HG03095 (cell line): ENCODE measurements at regions not wholly inside any gene's neighbourhood (a gene's known extent, or its start where the extent isn't known, plus 50 kb on each side); places are given as distances from the start of the nearest gene placed in this dataset.
"Not testable (repeated sequence)": the region's sequence is repeated elsewhere in the genome, so short reads cannot be mapped to it uniquely, and the experiment has no call there.

Experiments used
- ATAC-seq: cut with Tn5 transposase; IDR thresholded peaks from one replicate; pipeline ENCODE4 v1.9.1; 2021; ENCODE audit warnings: moderate library complexity; ENCODE audit not compliant: unreplicated experiment

GRCh38 chr14:30356438-30357202, 202.3 kb upstream of the G2E3 start:
- no peak for ATAC-seq

- ATAC-seq, result no peak
Observed at GRCh38 chr14:30357791-30358190, 201.2 kb upstream of the G2E3 start.

DNA sequence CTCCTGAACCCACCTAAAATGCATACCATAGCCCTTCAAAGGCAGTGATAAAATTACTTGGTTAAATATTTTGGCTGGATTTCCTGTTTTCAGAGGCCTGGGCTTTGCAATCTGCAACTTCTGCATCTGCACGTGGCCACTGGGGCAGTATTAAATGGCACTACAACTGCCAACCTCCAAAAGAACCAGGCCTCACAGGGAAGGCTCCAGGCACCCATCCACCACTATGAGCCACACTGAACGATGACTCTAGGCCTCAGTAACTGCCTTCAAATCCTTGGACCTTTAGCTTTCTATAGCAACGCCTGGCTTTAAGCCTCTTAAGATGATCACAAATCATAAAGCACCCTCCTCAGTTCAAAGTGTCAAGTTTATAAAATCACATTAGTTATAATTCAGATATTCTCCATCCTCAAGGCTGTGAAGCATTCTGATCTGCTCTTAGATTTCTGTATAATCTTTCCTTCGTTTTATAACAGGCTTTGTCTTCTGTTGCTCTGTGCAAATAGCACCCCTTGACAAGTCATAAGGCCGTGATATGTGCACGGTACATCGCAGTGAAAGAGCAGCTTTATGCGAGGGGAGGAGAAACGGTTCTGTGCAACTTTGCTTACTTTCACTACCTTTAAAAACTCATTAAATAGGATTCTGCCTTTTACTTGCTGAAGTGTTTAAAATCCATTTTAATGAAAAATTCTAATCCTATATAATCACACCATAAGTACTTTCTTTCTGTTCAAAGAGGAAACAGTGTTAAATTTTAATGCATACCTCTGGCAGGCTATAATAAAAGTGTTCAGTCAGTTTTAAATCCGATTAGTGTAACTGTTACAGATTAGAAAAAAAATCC, 196.4 kb upstream of the G2E3 start:
- ATAC-seq, result no peak

GRCh38 chr14:30363219-30363880, 195.6 kb upstream of the G2E3 start:
- not testable (repeated sequence) for ATAC-seq

DNA sequence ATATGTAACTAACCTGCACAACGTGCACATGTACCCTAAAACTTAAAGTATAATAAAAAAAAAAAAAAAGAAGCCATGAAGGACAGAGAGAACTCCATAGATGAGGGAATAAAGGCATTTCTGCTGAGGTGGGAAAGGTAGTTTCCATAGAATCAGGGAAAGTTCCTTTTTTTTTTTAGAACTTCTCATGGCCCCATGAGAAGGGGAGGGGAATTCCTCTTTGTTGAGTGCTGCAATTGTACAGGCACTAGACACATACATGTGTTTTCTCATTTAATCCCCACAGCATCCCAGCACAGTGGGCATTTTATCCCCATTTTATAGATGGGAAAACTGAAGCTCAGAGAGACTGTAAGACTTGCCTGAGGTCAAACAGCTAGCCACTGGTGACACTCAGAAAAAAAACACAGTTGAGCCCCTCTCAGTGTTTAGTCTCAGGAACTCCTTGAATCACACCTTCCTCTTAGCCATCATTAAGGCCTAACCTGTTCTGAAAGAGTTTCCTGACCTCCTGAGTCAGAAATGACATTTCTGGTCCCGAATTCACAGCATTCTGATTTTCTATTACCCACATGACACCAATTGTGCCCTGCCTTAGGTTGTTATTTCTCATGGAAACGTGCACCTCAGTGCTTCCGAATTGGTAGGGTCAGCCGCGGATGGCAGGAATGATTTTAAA, 189.3 kb upstream of the G2E3 start:
- no peak for ATAC-seq

GRCh38 chr14:30373053-30373452, 185.9 kb upstream of the G2E3 start:
- no peak for ATAC-seq

- ATAC-seq, result no peak
Observed at GRCh38 chr14:30373526-30373925, 185.4 kb upstream of the G2E3 start.

GRCh38 chr14:30375296-30375892, 183.6 kb upstream of the G2E3 start:
- ATAC-seq, result peak; percentile 94

GRCh38 chr14:30381861-30382480, 177.0 kb upstream of the G2E3 start:
- no peak for ATAC-seq

- ATAC-seq, result no peak
Observed at GRCh38 chr14:30385925-30386324, 173.0 kb upstream of the G2E3 start.

DNA sequence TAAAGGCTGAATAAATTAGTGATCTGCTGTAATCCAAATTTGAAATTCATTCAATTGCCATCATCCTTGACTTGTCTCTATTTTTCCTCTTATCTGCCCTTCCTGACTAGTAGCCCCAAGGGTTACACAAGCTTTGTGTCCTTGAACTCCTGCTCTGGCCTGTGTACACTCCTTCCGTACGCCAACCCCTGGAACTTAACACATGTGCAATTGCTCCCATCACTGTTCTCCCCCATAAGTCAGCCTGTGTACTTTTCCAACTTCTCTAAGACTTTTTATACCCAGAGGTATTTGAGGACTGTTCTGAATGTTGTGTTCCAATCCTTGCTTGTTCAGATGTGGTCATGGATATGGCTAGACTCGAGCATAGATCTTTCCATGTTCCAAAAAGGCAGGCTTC, 171.1 kb upstream of the G2E3 start:
- no peak for ATAC-seq

DNA sequence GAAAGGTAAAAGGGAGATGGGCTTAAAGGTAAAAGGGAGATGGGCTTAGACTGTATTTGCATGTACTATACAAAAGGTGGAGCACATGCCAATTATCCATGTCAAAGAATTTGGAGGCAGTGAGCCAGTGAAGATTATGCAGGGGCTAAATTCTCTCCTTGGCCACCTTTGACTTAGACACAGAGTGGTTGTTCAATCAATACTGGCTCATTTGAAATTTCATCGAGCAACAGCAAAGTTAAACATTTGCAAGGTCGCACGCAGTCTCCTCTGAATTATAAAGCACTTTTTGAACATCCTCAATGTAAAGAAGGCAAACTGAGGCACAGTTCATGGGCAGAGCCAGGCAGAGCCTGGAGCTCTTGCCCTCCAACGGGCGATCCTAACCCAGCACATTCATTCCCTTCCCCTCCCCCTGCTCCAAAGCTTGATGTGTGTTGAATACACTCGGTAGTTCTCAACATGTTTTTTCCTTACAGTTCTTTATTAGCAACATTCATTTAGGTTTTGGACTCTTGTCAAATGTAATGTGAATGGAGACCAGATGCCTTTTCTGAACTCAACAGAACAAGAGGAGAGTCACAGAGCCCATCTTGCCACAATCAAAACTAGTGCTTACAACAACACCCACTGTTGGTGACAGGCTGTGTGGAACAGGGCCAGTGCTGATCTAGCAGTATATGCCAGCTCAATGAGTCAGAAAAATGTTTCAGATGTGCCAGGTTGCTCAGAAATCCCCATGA, 169.7 kb upstream of the G2E3 start:
- ATAC-seq, result no peak

DNA sequence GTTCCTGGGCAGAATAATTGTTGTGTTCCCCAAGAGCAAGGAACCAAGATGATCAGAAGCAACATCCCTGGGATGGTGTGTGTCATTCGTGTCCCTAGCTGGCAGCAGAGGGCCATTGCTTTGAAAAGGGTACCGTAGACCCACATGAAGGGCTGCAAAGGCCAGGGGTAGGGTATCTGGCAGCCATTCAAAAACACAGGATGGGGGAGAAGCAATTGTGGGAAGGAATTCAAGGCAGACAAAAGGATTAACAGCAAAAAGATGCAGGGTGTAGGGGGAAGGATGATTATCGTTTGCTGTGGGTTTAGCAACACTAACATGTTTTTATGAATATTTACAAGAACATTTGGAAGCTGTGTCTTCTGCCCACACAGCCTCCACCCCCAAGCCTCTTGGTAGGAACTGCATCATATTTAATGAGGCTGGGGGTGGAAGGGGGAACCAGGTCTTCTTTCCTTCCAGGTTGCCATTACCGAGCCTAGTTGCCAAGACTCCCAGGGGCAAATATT, 169.0 kb upstream of the G2E3 start:
- ATAC-seq, result no peak

DNA sequence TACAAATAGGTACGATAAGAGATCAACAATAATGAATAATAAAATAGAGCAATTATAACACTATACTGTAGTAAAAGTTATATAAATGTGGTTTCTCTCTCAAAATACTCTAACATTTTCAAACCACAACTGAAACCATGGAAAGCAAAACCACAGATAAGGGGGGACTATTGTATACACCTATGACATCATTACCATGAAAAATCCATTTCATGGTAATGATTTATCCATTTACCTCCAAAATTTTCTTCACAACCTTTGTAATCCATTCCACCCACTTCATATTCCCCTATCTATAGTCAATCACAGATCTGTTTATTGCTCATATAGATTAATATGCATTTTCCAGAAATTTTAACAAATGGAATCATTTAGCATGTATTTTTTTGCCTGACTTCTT, 163.9 kb upstream of the G2E3 start:
- no peak for ATAC-seq

DNA sequence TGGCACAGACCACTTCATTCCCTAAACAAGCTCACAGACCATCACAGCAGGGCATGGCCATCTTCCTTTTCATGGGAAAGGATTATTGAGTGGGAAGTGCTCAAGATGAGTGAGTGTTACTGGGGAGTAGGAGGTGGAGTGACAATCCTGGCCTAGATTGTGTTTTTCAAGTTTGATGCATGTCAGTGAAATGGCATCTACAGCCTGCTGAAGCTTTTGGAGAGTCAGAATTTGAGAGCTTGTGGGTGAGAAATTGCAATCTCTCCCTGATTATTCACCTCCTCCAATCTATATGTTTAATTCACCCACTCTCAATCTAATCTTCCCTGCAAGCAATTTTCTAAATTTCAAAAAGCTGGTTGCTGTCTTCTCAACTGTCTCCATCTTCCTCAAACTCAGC, 156.1 kb upstream of the G2E3 start:
- no peak for ATAC-seq

- no peak for ATAC-seq
Observed at GRCh38 chr14:30403791-30404190, 155.2 kb upstream of the G2E3 start.

- ATAC-seq, result not testable (repeated sequence)
Observed at GRCh38 chr14:30409508-30410015, 149.4 kb upstream of the G2E3 start.

DNA sequence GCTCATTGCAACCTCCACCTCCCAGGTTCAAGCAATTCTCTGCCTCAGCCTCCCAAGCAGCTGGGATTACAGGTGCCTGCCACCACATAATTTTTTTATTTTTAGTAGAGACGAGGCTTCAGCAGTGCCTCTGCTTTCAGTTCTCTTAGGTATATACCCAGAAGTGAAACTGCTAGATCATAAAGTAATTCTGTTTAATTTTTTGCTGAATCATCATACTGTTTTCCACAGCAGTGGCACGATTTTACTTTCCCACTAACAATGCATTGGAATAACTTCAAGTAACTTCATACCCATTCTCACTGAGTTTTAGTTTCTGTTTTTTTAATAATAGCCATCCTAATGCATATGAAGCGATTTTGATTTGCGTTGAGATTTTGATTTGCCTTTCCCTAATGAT, 148.0 kb upstream of the G2E3 start:
- ATAC-seq, result no peak

GRCh38 chr14:30413184-30413583, 145.8 kb upstream of the G2E3 start:
- ATAC-seq, result not testable (repeated sequence)
